Esophagus squamous epithelium (tissue), 4 donors: ENCODE measurements at regions not wholly inside any gene's neighbourhood (a gene's known extent, or its start where the extent isn't known, plus 50 kb on each side); places are given as distances from the start of the nearest gene placed in this dataset.

Experiments used
- POLR2A ChIP-seq, 4 donors: fragments of 450-650 bp; IDR thresholded peaks; one replicate each; pipeline ENCODE4 v1.6.1; 2017; ENCODE audit warnings: antibody characterized with exemption in 4 of 4, mild to moderate bottlenecking in 4 of 4, moderate library complexity in 3 of 4
- TF ChIP-seq, protein P1 (sequence below), 6 experiments: fragments of 450-650 bp in 4 of 6; fragments of 200-600 bp in 2 of 6; sonication (generic) in 2 of 6; IDR thresholded peaks; one replicate each; pipeline ENCODE4 v1.5.1; 2016 to 2019; ENCODE audit warnings: antibody characterized with exemption in 6 of 6, mild to moderate bottlenecking in 4 of 6, moderate library complexity in 4 of 6

DNA sequence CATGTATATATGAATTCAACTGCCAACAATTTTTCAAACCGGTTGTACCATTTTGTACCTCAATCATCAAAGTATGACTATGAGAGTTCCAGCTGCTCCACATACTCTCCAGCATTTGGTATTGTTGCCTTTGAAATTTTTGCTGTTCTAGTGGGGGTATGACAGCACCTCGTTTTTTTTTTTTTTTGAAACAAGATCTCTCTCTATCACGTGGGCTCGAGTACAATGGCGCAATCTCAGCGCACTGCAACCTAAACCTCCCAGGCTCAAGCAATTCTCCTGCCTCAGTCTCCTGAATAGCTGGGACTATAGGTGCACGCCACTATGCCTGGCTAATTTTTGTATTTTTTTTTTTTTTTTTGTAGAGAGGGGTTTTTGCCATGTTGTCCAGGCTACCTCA, 144.7 kb upstream of the JARID2 start:
- TF ChIP-seq, protein P1, sequence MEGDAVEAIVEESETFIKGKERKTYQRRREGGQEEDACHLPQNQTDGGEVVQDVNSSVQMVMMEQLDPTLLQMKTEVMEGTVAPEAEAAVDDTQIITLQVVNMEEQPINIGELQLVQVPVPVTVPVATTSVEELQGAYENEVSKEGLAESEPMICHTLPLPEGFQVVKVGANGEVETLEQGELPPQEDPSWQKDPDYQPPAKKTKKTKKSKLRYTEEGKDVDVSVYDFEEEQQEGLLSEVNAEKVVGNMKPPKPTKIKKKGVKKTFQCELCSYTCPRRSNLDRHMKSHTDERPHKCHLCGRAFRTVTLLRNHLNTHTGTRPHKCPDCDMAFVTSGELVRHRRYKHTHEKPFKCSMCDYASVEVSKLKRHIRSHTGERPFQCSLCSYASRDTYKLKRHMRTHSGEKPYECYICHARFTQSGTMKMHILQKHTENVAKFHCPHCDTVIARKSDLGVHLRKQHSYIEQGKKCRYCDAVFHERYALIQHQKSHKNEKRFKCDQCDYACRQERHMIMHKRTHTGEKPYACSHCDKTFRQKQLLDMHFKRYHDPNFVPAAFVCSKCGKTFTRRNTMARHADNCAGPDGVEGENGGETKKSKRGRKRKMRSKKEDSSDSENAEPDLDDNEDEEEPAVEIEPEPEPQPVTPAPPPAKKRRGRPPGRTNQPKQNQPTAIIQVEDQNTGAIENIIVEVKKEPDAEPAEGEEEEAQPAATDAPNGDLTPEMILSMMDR (IDR thresholded peaks at IDR 0.05): no peak
- TF ChIP-seq POLR2A (IDR thresholded peaks at IDR 0.05): no peak
